SK-N-SH treated with all-trans-retinoic acid at 6 μM for 48 hours (cell line): ENCODE measurements at regions not wholly inside any gene's neighbourhood (a gene's known extent, or its start where the extent isn't known, plus 50 kb on each side); places are given as distances from the start of the nearest gene placed in this dataset.

ENCODE experiments used
- ESRRG ChIP-seq: fragments of 250-450 bp; sonication (Bioruptor Pico); IDR thresholded peaks from 2 replicates; pipeline ENCODE4 v1.6.1; 2021; ENCODE audit warnings: mild to moderate bottlenecking
- ISL1 ChIP-seq: fragments of 250-450 bp; sonication (Bioruptor Pico); IDR thresholded peaks from 2 replicates; pipeline ENCODE4 v2.1.2; 2022; ENCODE audit warnings: mild to moderate bottlenecking, moderate library complexity
- ZFP30 ChIP-seq: fragments of 450-650 bp; formaldehyde crosslinking; IDR thresholded peaks from 2 replicates; pipeline ENCODE4 v1.5.0; 2022; ENCODE audit warnings: mild to moderate bottlenecking, moderate library complexity
- ZNF8 ChIP-seq: fragments of 450-650 bp; formaldehyde crosslinking; IDR thresholded peaks from 2 replicates; pipeline ENCODE4 v1.5.0; 2020; ENCODE audit warnings: mild to moderate bottlenecking, moderate library complexity
- TF ChIP-seq, protein P1 (sequence below): fragments of 250-450 bp; sonication (Bioruptor Pico); IDR thresholded peaks from 2 replicates; pipeline ENCODE4 v1.8.0; 2020; ENCODE audit warnings: mild to moderate bottlenecking, moderate library complexity, borderline replicate concordance

DNA sequence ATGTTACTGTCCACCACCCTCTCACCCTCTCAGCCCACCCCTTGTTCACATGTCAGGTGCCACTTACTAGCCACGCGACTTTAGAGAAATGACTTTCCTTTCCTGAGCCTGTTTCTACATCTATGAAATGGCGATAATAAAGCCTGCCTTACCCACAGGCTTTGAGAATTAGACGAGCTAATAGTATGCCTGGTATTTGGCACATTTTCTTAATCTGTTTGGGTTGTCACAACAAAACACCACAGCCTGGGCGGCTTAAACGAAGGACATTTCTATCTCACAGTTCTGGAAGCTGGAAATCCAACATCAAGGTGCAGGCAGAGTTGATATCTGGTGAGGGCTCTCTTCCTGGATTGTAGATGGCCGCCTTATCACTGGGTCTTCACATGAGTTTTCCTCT lies 273.9 kb upstream of the FMN2 start:
- TF ChIP-seq ISL1 (CRISPR knock-in tag) (no peak), ZFP30 (CRISPR knock-in tag) (no peak), ESRRG (no peak), ZNF8 (CRISPR knock-in tag) (no peak)
- TF ChIP-seq, protein P1, sequence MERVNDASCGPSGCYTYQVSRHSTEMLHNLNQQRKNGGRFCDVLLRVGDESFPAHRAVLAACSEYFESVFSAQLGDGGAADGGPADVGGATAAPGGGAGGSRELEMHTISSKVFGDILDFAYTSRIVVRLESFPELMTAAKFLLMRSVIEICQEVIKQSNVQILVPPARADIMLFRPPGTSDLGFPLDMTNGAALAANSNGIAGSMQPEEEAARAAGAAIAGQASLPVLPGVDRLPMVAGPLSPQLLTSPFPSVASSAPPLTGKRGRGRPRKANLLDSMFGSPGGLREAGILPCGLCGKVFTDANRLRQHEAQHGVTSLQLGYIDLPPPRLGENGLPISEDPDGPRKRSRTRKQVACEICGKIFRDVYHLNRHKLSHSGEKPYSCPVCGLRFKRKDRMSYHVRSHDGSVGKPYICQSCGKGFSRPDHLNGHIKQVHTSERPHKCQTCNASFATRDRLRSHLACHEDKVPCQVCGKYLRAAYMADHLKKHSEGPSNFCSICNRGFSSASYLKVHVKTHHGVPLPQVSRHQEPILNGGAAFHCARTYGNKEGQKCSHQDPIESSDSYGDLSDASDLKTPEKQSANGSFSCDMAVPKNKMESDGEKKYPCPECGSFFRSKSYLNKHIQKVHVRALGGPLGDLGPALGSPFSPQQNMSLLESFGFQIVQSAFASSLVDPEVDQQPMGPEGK (CRISPR knock-in tag): no peak
